Endothelial cell of umbilical vein (primary cell): ENCODE measurements at regions not wholly inside any gene's neighbourhood (a gene's known extent, or its start where the extent isn't known, plus 50 kb on each side); places are given as distances from the start of the nearest gene placed in this dataset.

Experiments used
- BruUV-seq: library from RNA; stranded (reverse); fragments of 400-500 nt; replicated peaks from 2 replicates; lab custom pipeline; 2021; lab: Mats Ljungman, UMichigan
- CTCF ChIA-PET: fragments of 300-600, 350-600 bp; sonication (Branson Sonifier 250); formaldehyde crosslinking; loops from one replicate; lab custom pipeline; 2021; ENCODE audit warnings: antibody characterized with exemption, inconsistent platforms; lab: Charles Lee
- POLR2A ChIA-PET: fragments of 300-600, 350-600 bp; sonication (Branson Sonifier 250); formaldehyde crosslinking; loops from one replicate; lab custom pipeline; 2021; ENCODE audit warnings: antibody characterized with exemption, inconsistent platforms; lab: Charles Lee
- DNase-seq: peaks from one replicate; pipeline ENCODE4 v3.0.0-alpha.2; 2011; ENCODE audit warnings: low read depth, low spot score
- FAIRE-seq: peaks from 2 replicates; lab custom pipeline; 2011; peaks lifted over from hg19 to GRCh38; lab: Jason Lieb, UNC
- H2AFZ ChIP-seq: 2 replicates; pipeline ENCODE4 v1.6.0; 2012; ENCODE audit warnings: low read depth, low read length, control low read depth, inconsistent platforms
- H3K27ac ChIP-seq: 2 replicates; pipeline ENCODE4 v1.5.1; 2011; ENCODE audit warnings: low read depth, mild to moderate bottlenecking, control low read depth, low read length, moderate library complexity; ENCODE audit not compliant: insufficient read depth
- H3K27me3 ChIP-seq, 2 experiments: 2 replicates each; pipeline versions ENCODE4 v1.6.0 to v1.6.1; 2011; ENCODE audit warnings: low read length in 2 of 2, mixed read lengths in 1 of 2; ENCODE audit not compliant: control insufficient read depth in 2 of 2, insufficient read depth in 2 of 2
- H3K36me3 ChIP-seq, 2 experiments: 2 replicates in 1 of 2; 3 replicates in 1 of 2; pipeline ENCODE4 v1.5.1; 2011; ENCODE audit warnings: low read length in 2 of 2, mild to moderate bottlenecking in 1 of 2, moderate library complexity in 1 of 2; ENCODE audit not compliant: control insufficient read depth in 2 of 2, insufficient read depth in 2 of 2; ENCODE audit errors: extremely low read depth in 1 of 2
- H3K4me1 ChIP-seq: 3 replicates; pipeline ENCODE4 v1.5.1; 2011; ENCODE audit warnings: mild to moderate bottlenecking, low read length; ENCODE audit not compliant: control insufficient read depth, insufficient read depth; ENCODE audit errors: extremely low read depth
- H3K4me2 ChIP-seq: 2 replicates; pipeline ENCODE4 v1.6.1; 2011; ENCODE audit warnings: low read length, control low read depth, mixed read lengths; ENCODE audit not compliant: insufficient read depth
- H3K4me3 ChIP-seq, 3 experiments: fragments of 200-600 bp in 1 of 3; sonication (generic), shearing (Covaris generic) in 1 of 3; replicated peaks in 1 of 3; 2 replicates each; pipeline ENCODE4 v1.5.1; 2011 to 2016; ENCODE audit warnings: control low read depth in 3 of 3, low read length in 3 of 3, mild to moderate bottlenecking in 2 of 3, inconsistent platforms in 1 of 3, low read depth in 1 of 3, moderate library complexity in 1 of 3; ENCODE audit not compliant: insufficient read depth in 1 of 3
- H3K79me2 ChIP-seq: 2 replicates; pipeline ENCODE4 v1.6.0; 2012; ENCODE audit warnings: low read length, inconsistent platforms; ENCODE audit not compliant: control insufficient read depth, insufficient read depth
- H3K9ac ChIP-seq: replicated peaks from 2 replicates; pipeline ENCODE3; 2011; ENCODE audit warnings: low read length, control low read depth; ENCODE audit not compliant: insufficient read depth; ENCODE audit errors: extremely low read depth
- H3K9me1 ChIP-seq: replicated peaks from 3 replicates; pipeline ENCODE4 v1.6.0; 2011; ENCODE audit warnings: mild to moderate bottlenecking, low read length; ENCODE audit not compliant: control insufficient read depth, insufficient read depth; ENCODE audit errors: extremely low read depth
- H3K9me3 ChIP-seq: replicated peaks from 2 replicates; pipeline ENCODE4 v1.5.1; 2012; ENCODE audit warnings: low read length, inconsistent platforms; ENCODE audit not compliant: control insufficient read depth, insufficient read depth
- H4K20me1 ChIP-seq: replicated peaks from 2 replicates; pipeline ENCODE3; 2011; ENCODE audit warnings: mild to moderate bottlenecking, low read length; ENCODE audit not compliant: control insufficient read depth, insufficient read depth; ENCODE audit errors: extremely low read depth
- CTCF ChIP-seq, 2 donors: IDR thresholded peaks; 1 replicate in 1 of 2; 2 replicates in 1 of 2; pipeline ENCODE4 v1.5.1; 2011; ENCODE audit warnings: low read length in 2 of 2, mild to moderate bottlenecking in 2 of 2, moderate library complexity in 2 of 2, control low read depth in 1 of 2, inconsistent platforms in 1 of 2, low read depth in 1 of 2; ENCODE audit not compliant: insufficient read depth in 1 of 2; ENCODE audit errors: extremely low read depth in 1 of 2
- FOS ChIP-seq: IDR thresholded peaks from 2 replicates; pipeline ENCODE4 v1.6.1; 2011; ENCODE audit warnings: mild to moderate bottlenecking, low read length, moderate library complexity, borderline replicate concordance; ENCODE audit not compliant: insufficient read depth
- GATA2 ChIP-seq: IDR thresholded peaks from 2 replicates; pipeline ENCODE4 v1.7.0; 2011; ENCODE audit warnings: low read depth, mild to moderate bottlenecking, moderate library complexity, mixed read lengths, low read length; ENCODE audit not compliant: insufficient read length, insufficient read depth
- JUN ChIP-seq: IDR thresholded peaks from 2 replicates; pipeline ENCODE4 v1.6.1; 2011; ENCODE audit warnings: borderline replicate concordance, low read depth; ENCODE audit not compliant: insufficient read length, insufficient read depth
- MYC ChIP-seq: IDR thresholded peaks from one replicate; pipeline ENCODE4 v1.6.1; 2011; ENCODE audit warnings: mild to moderate bottlenecking, low read depth, low read length
- POLR2A ChIP-seq: IDR thresholded peaks from 2 replicates; pipeline ENCODE4 v1.6.1; 2012; ENCODE audit warnings: low read depth, mild to moderate bottlenecking, control low read depth, low read length
- POLR2AphosphoS5 ChIP-seq: IDR thresholded peaks from 2 replicates; pipeline ENCODE4 v1.6.1; 2012; ENCODE audit warnings: low read depth, mild to moderate bottlenecking, control low read depth, low read length, moderate library complexity; ENCODE audit not compliant: insufficient read depth
- dilution Hi-C: fragments of 300-500 bp; cut with MboI; formaldehyde crosslinking; loops from one replicate; pipeline ENCODE4 v1.15.0; 2019; ENCODE audit warnings: low sequenced_read_pairs; ENCODE audit not compliant: extremely low pct_ligation_motif_present
- intact Hi-C: fragments of 100-400 bp; cut with micrococcal nuclease; formaldehyde crosslinking; loops from one replicate; pipeline ENCODE4 v1.10.0; 2022

GRCh38 chr22:48689206-48689605, 1138.5 kb downstream of the BRD1 start:
- no peak for FAIRE-seq
- H3K9me3 ChIP-seq, result peaks cover 19% of the 10 kb centered on the region
- no TSS peak for BruUV-seq

More at GRCh38 chr22:48689206-48689605, 1138.5 kb downstream of the BRD1 start:
- Histone ChIP-seq H4K20me1 (no peaks in the 10 kb centered on the region), H3K79me2 (no peaks in the 10 kb centered on the region), H3K27me3 (no peaks in the 10 kb centered on the region), H3K27ac (no peak overlapping the region), H3K4me1 (no peaks in the 10 kb centered on the region), H2AFZ (no peak overlapping the region), H3K4me3 (no peak overlapping the region), H3K36me3 (no peaks in the 10 kb centered on the region), H3K9me1 (no peaks in the 10 kb centered on the region), H3K9ac (no peak overlapping the region), H3K4me2 (no peak overlapping the region)
- TF ChIP-seq FOS, result no peak
- no peak for TF ChIP-seq JUN
- TF ChIP-seq POLR2A, result no peak
- TF ChIP-seq CTCF (IDR thresholded peaks at IDR 0.05; ENCODE audit: extremely low read depth in 1 of 2, insufficient read depth in 1 of 2, low read depth in 1 of 2, low read length in 2 of 2), result no peak
- TF ChIP-seq POLR2AphosphoS5, result no peak
- TF ChIP-seq GATA2, result no peak
- TF ChIP-seq MYC, result no peak
- intact Hi-C loops, result no loop called here
- CTCF ChIA-PET, result no interaction called here
- dilution Hi-C loops, result no loop called here
- POLR2A ChIA-PET, result no interaction called here
- DNase-seq, result no peak
